CD4-positive, alpha-beta T cell treated with Interleukin-4 for 4 hours (primary cell): ENCODE measurements at regions not wholly inside any gene's neighbourhood (a gene's known extent, or its start where the extent isn't known, plus 50 kb on each side); places are given as distances from the start of the nearest gene placed in this dataset.
"Not testable (repeated sequence)": the region's sequence is repeated elsewhere in the genome, so short reads cannot be mapped to it uniquely, and the experiment has no call there.

Experiments
- DNase-seq: peaks from one replicate; pipeline ENCODE4 v3.0.0-alpha.2; 2020

GRCh38 chr1:238499021-238499420 lies 608.3 kb upstream of the ZP4 start:
- DNase-seq: no peak

DNA sequence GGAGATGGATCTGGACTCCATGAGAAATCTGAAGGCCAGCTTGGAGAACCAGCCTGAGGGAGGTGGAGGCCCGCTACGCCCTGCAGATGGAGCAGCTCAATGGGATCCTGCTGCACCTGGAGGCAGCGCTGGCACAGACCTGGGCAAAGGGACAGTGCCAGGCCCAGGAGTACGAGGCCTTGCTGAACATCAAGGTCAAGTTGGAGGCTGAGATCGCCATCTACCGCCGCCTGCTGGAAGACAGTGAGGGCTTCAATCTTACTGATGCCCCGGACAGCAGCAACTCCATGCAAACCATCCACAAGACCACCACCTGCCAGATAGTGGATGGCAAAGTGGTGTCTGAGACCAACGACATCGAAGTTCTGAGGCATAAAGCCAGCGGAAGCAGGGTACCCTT lies 601.5 kb upstream of the ZP4 start:
- no peak for DNase-seq

GRCh38 chr1:238491265-238491664 lies 600.5 kb upstream of the ZP4 start:
- DNase-seq: no peak

- no peak for DNase-seq
Observed at GRCh38 chr1:238489006-238489405, 598.3 kb upstream of the ZP4 start.

DNA sequence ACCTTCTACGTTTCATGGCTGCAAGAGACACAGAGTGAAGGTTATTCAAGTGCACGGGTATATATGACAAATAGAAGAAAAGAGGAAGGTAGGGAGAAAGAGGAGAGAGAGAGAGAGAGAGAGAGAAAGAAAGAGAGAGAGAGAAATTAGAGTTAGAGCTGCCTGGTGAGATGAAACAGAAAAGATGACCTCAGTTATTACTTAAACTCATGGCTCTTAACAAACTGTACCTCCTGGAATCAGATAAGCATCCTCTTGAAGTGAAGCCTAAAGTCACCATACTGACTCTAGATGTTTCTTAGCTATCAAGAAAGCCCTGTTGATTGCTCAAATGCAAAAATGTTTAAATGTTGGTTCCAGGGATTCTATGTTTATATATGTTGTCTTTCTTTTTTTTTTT lies 597.7 kb upstream of the ZP4 start:
- no peak for DNase-seq

DNA sequence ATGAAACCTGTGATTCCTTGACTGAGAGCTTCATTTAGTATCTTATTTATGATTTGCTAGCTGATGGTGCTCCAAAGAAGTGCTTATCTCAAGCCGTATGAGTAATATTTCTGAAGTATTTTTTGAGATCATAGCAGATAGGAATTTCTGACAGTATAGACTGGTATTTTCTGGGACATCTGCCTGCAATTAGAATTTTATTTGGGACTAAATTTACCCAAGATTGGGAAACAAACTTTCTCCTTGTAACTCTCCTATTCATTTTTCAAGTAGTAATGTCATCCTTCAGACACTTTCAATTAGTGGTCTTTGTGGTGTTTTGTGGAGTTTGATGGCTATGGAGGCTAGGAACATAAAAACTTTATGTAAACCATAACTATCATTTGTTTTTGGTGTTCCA lies 597.2 kb upstream of the ZP4 start:
- DNase-seq: no peak

GRCh38 chr1:238485912-238486209 lies 595.1 kb upstream of the ZP4 start:
- no peak for DNase-seq

DNA sequence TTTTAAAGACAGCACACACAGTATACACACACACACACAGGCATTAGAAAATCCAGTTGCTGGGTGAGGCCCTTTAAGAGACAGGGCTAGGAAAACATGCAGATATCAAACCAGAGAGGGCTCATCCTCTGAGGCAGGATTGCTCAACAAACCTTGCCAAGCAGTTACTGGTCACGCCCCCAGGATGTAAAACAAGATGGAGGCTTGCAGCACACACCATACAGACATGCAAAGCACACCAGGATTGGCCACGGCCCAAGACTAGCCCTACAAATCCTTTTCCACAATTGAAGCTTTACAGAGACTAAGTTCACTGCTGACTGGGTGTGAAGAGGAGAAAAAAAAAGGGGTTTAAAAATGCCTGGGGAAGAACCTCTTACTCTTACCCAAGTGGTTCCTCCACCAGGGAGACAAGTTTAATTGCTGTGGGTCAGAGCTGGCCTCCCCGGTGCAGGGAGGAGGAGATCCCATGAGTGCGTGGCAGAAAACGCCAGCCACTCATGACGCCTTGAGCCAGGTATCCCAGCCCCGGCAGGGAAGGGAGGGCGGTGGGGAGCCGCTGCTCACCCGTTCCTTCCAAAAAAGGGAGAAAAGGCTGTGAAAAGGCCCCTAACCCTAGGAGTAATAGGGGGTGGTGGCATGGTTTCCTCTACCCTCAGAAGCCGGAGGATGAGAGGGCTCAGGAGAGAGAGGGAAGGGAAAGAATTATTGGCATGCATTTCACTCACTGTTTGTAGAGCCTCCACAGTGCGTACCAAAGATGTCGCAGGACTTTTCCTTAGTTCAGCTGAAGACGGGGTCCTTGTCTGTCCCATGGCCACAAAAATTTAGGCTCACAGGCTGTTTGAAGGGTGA lies 594.6 kb upstream of the ZP4 start:
- DNase-seq: no peak

DNA sequence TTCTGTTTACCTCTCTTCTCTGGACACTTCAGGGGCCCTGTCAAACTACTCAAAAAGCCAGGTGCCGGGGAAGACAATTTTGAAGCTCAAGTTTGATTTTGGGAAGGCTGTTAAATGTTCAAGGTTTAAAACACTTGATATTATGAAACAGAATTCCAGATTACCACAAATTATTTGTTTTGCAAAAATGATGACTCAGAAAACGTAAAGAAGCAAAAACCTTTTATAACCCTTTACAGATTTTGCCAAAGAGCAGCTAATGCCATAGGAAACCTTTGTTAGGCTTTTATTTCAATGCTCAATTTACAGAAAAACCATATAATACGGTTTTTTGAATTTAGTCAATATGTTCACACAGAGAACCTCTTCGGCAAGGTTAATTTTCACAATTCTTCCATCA lies 593.4 kb upstream of the ZP4 start:
- DNase-seq: no peak

GRCh38 chr1:238476841-238477240 lies 586.1 kb upstream of the ZP4 start:
- DNase-seq: no peak

- DNase-seq: no peak
Observed at GRCh38 chr1:238475712-238476111, 585.0 kb upstream of the ZP4 start.

DNA sequence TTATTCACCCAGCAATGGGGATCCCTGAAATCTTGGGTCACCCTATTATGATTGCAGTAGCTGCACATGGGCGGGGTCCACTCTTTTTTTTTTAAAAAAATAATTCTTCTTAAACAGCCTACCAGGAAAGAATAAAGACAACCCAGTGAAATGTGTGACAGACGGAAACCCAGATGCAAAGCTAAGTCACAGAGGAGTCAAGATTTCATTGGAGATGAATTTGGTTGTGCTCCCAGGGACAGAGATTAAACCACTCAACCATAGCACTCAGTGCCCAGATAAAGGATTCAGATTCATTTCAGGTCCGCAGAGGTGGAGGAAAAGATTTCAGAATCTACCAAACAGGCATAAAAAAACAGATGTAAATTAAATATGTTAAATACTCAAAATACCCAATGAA lies 583.5 kb upstream of the ZP4 start:
- DNase-seq: no peak

GRCh38 chr1:238469146-238469631 lies 578.5 kb upstream of the ZP4 start:
- DNase-seq: no peak

DNA sequence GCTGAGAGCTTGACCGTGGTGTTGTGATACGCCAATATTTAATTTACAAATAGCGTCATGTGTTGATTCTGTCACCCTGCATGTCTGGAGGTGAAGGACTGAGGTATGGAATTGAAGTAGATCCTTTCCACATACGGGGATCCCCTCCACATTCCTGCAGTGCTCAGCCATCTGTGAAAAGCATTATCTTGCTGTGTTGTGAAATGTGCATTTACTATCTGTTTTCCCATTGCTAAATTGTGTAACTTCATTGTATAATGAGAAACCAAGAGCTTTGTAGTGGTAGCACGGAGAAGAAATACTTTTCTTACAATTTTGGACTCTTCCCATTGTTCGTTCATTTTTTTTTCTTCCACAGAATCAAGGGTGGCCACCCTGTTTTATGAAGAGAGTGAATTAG lies 577.3 kb upstream of the ZP4 start:
- DNase-seq: no peak

- no peak for DNase-seq
Observed at GRCh38 chr1:238466459-238466858, 575.7 kb upstream of the ZP4 start.

DNA sequence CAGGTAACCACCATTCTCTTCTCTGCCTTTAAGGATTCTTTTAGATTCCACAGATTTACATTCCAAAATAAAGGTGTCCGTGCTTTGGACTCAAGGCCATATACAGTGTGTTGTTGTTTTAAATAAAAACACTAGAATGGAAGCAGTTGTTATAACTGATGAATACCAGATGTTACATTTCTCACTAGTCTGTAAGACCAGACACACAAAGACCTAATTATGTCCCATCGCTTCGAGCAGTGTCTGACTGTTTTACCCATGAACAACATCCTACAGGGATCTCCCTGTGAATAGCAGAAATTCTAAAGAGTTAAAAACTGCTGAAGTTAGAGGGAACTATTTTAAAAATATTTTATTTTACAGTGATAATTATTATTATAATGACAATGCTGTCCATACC lies 574.7 kb upstream of the ZP4 start:
- DNase-seq: no peak

DNA sequence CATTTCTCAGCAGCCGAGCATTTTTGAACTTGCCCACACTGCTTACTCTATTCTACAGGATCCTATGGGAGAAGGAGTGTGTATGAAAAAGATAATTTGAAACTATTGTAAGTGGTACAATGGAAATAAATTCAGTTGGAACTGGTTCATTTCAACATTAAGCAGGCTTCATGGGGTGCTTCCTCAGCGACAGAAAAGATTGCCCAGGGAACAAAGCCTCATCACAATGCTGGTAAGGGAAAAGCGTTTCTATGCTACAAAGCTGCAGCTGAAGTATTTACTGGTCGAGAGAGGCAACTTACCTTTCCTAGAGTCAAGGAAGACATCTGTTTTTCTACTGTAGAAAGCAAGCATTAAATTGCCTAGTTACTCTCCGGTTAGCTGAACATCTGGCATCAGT lies 568.2 kb upstream of the ZP4 start:
- DNase-seq: no peak

GRCh38 chr1:238457610-238458009 lies 566.9 kb upstream of the ZP4 start:
- no peak for DNase-seq

- no peak for DNase-seq
Observed at GRCh38 chr1:238451781-238452310, 561.1 kb upstream of the ZP4 start.

- no peak for DNase-seq
Observed at GRCh38 chr1:238450976-238451375, 560.3 kb upstream of the ZP4 start.

GRCh38 chr1:238443687-238444086 lies 553.0 kb upstream of the ZP4 start:
- DNase-seq: no peak

GRCh38 chr1:238439511-238439910 lies 548.8 kb upstream of the ZP4 start:
- DNase-seq: no peak

DNA sequence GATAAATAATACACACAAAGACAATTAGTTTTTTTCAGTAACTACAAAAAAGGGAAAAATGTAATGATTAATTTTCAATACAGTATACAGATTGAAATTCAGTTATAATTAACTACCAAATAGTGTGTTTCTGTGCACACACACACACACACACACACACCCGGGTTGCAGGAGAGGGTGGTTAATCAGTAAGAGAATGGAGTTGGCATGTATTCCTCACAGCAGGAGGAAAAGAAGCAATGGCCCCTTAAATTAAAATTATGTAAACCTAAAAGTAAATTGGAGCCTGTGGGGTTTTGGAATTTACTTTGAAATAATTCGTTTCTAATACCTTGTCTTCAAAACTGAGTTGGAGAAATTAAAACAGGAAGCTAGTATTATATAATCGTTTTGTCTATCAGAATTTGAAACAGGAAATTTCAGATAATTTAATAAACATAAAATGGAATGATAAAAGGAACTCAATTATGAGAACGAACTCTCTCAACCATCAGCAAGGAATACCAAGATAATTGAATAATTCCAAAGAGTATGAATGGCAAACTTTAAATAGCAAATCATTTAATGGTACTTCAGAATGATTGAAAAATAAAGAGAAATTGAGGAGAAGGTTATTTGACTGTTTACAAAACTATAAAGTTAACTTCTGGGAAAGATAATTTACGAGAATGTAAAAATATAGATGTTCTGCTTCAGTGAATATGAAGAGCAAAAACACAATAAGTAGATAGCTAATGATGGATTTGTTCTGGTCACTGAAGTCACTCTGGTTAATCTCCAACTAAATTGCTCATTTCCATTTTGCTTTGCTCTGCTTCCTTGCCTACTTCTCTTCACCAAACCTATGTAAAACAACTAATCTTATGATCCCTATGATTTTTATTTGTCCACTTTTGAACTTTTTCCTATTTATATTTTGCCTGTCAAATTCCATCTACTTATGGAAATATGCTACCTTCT lies 547.9 kb upstream of the ZP4 start:
- no peak for DNase-seq

DNA sequence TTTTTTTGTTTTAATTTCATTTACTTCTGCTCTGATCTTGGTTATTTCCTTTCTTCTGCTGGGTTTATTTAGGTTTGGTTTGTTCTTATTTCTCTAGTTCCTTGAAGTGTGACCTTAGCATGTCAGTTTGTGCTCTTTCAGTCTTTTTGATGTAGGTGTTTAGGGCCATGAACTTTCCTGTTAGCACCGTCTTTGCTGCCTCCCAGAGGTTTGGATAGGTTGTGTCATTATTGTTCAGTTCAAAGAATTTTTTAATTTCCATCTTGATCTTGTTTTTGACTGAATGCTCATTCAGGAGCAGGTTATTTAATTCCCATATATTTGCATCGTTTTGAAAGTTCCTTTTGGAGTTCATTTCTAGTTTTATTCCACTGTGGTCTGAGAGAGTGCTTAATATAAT lies 539.0 kb upstream of the ZP4 start:
- not testable (repeated sequence) for DNase-seq
